DND-41 (cell line): ENCODE measurements at regions not wholly inside any gene's neighbourhood (a gene's known extent, or its start where the extent isn't known, plus 50 kb on each side); places are given as distances from the start of the nearest gene placed in this dataset.

Source experiments
- ATAC-seq: fragments of 200-7000 bp; cut with Tn5 transposase; 3 replicates; pipeline ENCODE4 v1.9.1; 2021; ENCODE audit warnings: low read depth; ENCODE audit not compliant: insufficient read depth
- DNase-seq: peaks from one replicate; pipeline ENCODE4 v3.0.0-alpha.2; 2020
- H2AFZ ChIP-seq: 2 replicates; pipeline ENCODE4 v1.6.0; 2012; ENCODE audit warnings: low read depth, low read length
- H3K27ac ChIP-seq: 2 replicates; pipeline ENCODE4 v1.5.1; 2012; ENCODE audit warnings: low read length, inconsistent platforms
- H3K27me3 ChIP-seq: fragments of 200-600 bp; sonication (generic); 2 replicates; pipeline ENCODE4 v1.6.0; 2012; ENCODE audit warnings: low read length, mild to moderate bottlenecking, inconsistent platforms; ENCODE audit not compliant: insufficient read depth, poor library complexity
- H3K36me3 ChIP-seq: 2 replicates; pipeline ENCODE4 v1.5.1; 2012; ENCODE audit warnings: low read length, inconsistent platforms; ENCODE audit not compliant: insufficient read depth
- H3K4me1 ChIP-seq: 2 replicates; pipeline ENCODE4 v1.5.1; 2012; ENCODE audit warnings: mild to moderate bottlenecking, low read length; ENCODE audit not compliant: insufficient read depth
- H3K4me2 ChIP-seq: 2 replicates; pipeline ENCODE4 v1.6.0; 2012; ENCODE audit warnings: mild to moderate bottlenecking, moderate library complexity, low read length, inconsistent platforms; ENCODE audit not compliant: insufficient read depth
- H3K4me3 ChIP-seq, 2 experiments: fragments of 200-600 bp in 1 of 2; shearing (Covaris generic) in 1 of 2; 2 replicates each; pipeline ENCODE4 v1.5.1; 2012 to 2016; ENCODE audit warnings: inconsistent platforms in 2 of 2, low read length in 2 of 2, mild to moderate bottlenecking in 2 of 2, low read depth in 1 of 2, moderate library complexity in 1 of 2
- H3K79me2 ChIP-seq: 2 replicates; pipeline ENCODE4 v1.6.0; 2012; ENCODE audit warnings: low read length, inconsistent platforms; ENCODE audit not compliant: insufficient read depth
- H3K9ac ChIP-seq: 2 replicates; pipeline ENCODE4 v1.6.0; 2012; ENCODE audit warnings: low read depth, mild to moderate bottlenecking, inconsistent platforms, low read length, moderate library complexity
- H3K9me3 ChIP-seq: 2 replicates; pipeline ENCODE4 v1.5.1; 2012; ENCODE audit warnings: low read length, moderate library complexity, mild to moderate bottlenecking, inconsistent platforms; ENCODE audit not compliant: insufficient read depth, severe bottlenecking
- H4K20me1 ChIP-seq: 2 replicates; pipeline ENCODE4 v1.6.0; 2012; ENCODE audit warnings: low read length; ENCODE audit not compliant: insufficient read depth
- EZH2 ChIP-seq: IDR thresholded peaks from 3 replicates; pipeline ENCODE4 v1.6.1; 2012; ENCODE audit warnings: borderline replicate concordance, low read depth, mild to moderate bottlenecking, moderate library complexity, low read length, inconsistent platforms; ENCODE audit not compliant: severe bottlenecking
- TF ChIP-seq, protein P1 (sequence below): IDR thresholded peaks from 2 replicates; pipeline ENCODE4 v1.5.1; 2012; ENCODE audit warnings: borderline replicate concordance, low read length, moderate library complexity, mild to moderate bottlenecking; ENCODE audit not compliant: poor library complexity, severe bottlenecking; ENCODE audit errors: extremely low read depth

DNA sequence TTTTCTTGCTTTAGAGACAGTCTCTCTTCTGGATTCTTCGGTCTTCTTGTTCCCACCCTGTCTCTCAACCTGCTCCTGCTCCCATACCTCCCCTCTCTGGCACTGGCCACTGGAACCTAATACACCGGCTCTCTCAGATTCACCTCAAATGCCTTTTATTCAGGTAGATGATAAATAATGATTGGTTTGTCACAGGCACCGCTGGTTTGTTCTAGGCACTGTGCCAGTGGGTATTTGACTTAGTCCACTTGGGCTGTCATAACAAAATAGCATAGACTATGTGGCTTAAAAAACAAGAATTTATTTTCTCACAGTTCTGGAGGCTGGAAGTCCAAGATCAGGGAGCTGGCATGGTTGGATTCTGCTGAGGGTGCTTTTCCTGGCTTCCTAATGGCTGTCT is 278.2 kb upstream of the STT3B start:
- Histone ChIP-seq H3K79me2 (no peaks in the 10 kb centered on the region), H3K4me1 (peaks cover 19% of the 10 kb centered on the region), H3K36me3 (no peaks in the 10 kb centered on the region), H3K4me3 (no peak overlapping the region), H3K4me2 (no peak overlapping the region), H2AFZ (no peak overlapping the region), H3K27ac (no peak overlapping the region), H4K20me1 (no peaks in the 10 kb centered on the region), H3K9ac (no peak overlapping the region), H3K9me3 (no peaks in the 10 kb centered on the region), H3K27me3 (no peaks in the 10 kb centered on the region)
- TF ChIP-seq, protein P1, sequence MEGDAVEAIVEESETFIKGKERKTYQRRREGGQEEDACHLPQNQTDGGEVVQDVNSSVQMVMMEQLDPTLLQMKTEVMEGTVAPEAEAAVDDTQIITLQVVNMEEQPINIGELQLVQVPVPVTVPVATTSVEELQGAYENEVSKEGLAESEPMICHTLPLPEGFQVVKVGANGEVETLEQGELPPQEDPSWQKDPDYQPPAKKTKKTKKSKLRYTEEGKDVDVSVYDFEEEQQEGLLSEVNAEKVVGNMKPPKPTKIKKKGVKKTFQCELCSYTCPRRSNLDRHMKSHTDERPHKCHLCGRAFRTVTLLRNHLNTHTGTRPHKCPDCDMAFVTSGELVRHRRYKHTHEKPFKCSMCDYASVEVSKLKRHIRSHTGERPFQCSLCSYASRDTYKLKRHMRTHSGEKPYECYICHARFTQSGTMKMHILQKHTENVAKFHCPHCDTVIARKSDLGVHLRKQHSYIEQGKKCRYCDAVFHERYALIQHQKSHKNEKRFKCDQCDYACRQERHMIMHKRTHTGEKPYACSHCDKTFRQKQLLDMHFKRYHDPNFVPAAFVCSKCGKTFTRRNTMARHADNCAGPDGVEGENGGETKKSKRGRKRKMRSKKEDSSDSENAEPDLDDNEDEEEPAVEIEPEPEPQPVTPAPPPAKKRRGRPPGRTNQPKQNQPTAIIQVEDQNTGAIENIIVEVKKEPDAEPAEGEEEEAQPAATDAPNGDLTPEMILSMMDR: no peak
- no peak for TF ChIP-seq EZH2
- DNase-seq: no peak
- ATAC-seq: no peak

DNA sequence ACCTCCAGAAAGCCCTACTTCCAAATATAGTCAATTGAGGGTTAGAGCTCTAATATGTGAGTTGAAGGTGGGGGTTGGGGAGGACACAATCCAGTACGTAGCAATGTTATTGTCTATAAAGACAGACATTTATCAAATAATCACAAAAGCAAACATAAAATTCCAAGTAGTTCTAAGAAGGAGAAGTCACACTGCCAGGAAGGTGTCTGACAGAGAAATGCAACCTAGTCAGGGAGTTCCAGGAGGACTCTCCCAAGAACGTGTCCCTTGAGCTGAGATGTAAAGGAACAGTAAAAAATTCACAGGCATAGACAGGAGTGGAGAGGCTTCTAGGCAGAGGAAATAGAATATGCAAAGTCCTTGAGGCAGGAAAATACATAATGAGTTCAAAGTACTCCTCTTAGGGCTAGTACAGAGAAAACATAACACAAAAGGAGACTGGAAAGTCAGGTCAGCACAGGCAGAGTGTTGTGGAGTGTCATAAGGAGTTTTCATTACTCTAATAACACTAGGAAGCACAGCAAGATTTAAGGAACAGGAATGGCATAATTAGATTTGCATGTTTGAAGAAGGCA is 277.6 kb upstream of the STT3B start:
- H3K36me3 ChIP-seq: no peaks in the 10 kb centered on the region
- no peaks in the 10 kb centered on the region for H3K9me3 ChIP-seq
- H3K27ac ChIP-seq: no peak overlapping the region
- no peaks in the 10 kb centered on the region for H3K79me2 ChIP-seq
- H3K27me3 ChIP-seq: no peaks in the 10 kb centered on the region
- no peak for TF ChIP-seq EZH2
- TF ChIP-seq, protein P1: no peak
- H4K20me1 ChIP-seq: no peaks in the 10 kb centered on the region
- no peak for DNase-seq
- no peak for ATAC-seq
- H3K4me2 ChIP-seq: no peak overlapping the region
- no peak overlapping the region; the same call in 1 of the 2 replicates for H2AFZ ChIP-seq
- H3K4me1 ChIP-seq: peaks cover 13% of the 10 kb centered on the region
- no peak overlapping the region for H3K4me3 ChIP-seq
- no peak overlapping the region for H3K9ac ChIP-seq

DNA sequence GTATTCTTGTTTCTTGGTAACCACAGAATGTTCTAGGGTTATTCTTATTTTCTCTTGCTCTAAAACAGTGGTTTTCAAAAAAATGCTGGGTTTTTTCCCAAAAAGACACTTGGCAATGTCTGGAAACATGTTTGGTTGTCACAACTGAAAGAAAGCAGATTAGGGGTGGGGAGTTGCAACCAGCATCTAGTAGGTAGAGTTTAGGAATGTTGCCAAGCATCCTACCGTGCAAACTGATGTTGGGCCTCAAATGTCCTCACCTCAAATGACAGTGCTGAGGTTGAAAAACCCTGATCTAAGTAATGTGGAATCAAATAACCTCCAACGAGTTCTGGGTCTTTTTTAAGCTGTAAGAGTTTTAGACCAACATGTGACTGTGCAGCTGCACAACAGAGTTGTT is 270.5 kb upstream of the STT3B start:
- TF ChIP-seq, protein P1: no peak
- TF ChIP-seq EZH2: no peak
- Histone ChIP-seq H3K36me3 (no peaks in the 10 kb centered on the region), H2AFZ (no peak overlapping the region), H3K79me2 (no peaks in the 10 kb centered on the region), H4K20me1 (no peaks in the 10 kb centered on the region), H3K4me3 (no peak overlapping the region), H3K9me3 (peaks cover 5% of the 10 kb centered on the region), H3K9ac (no peak overlapping the region), H3K27me3 (no peaks in the 10 kb centered on the region), H3K4me2 (no peak overlapping the region), H3K4me1 (no peaks in the 10 kb centered on the region), H3K27ac (no peak overlapping the region)
- no peak for DNase-seq
- ATAC-seq: no peak

DNA sequence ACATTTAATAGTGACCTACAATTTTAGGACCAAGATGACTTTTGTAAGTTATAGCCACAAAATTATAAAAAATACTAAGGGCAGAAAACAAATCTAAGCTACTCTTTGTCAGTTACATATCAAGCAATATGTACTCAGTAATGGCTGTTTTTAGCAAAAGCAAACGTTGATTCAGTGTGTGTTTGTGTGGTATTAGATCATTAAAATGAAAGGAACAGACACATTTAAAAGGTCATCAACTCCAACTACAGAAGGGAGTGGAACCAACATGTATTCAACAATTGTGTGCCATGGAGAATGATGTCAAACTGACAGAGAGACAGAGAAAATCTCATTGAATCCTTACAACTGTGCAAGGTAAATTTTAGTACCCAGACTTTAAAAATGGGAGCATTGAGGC is 268.8 kb upstream of the STT3B start:
- H3K27ac ChIP-seq: no peak overlapping the region
- no peaks in the 10 kb centered on the region for H4K20me1 ChIP-seq
- peaks cover 5% of the 10 kb centered on the region for H3K9me3 ChIP-seq
- H2AFZ ChIP-seq: 0 out of 2 replicates have a peak overlapping the region, but pooled peaks have one; percentile 14
- no peak overlapping the region for H3K9ac ChIP-seq
- TF ChIP-seq EZH2: no peak
- TF ChIP-seq, protein P1: no peak
- H3K79me2 ChIP-seq: no peaks in the 10 kb centered on the region
- H3K4me1 ChIP-seq: peaks cover 16% of the 10 kb centered on the region
- H3K36me3 ChIP-seq: no peaks in the 10 kb centered on the region
- DNase-seq (no peak), ATAC-seq (no peak)
- H3K4me2 ChIP-seq: no peak overlapping the region
- H3K4me3 ChIP-seq: no peak overlapping the region
- H3K27me3 ChIP-seq: no peaks in the 10 kb centered on the region
